HepG2 (cell line): ENCODE measurements at regions not wholly inside any gene's neighbourhood (a gene's known extent, or its start where the extent isn't known, plus 50 kb on each side); places are given as distances from the start of the nearest gene placed in this dataset.

Experiments
- ATAC-seq: fragments of 200-7000 bp; cut with Tn5 transposase; 3 replicates; pipeline ENCODE4 v1.9.1; 2020; ENCODE audit warnings: mild to moderate bottlenecking, moderate library complexity
- BruUV-seq: library from RNA; stranded (reverse); fragments of 400-500 nt; replicated peaks from 2 replicates; lab custom pipeline; 2021; lab: Mats Ljungman, UMichigan
- CTCF ChIA-PET: fragments of 300-600 bp; formaldehyde crosslinking; extraction: SDS; loops from one replicate; lab custom pipeline; 2021; ENCODE audit warnings: low total read pairs, inconsistent platforms, low intra/inter-chr PET ratio; lab: Yijun Ruan, JAX
- POLR2A ChIA-PET: fragments of 350-600 bp; sonication (Branson Sonifier 250); formaldehyde crosslinking; loops from one replicate; lab custom pipeline; 2020; ENCODE audit warnings: antibody characterized with exemption, inconsistent platforms; lab: Yijun Ruan, JAX
- DNase-seq: peaks from one replicate; pipeline ENCODE4 v3.0.0-alpha.2; 2015; ENCODE audit warnings: low spot score
- FAIRE-seq: peaks from 3 replicates; lab custom pipeline; 2011; peaks lifted over from hg19 to GRCh38; lab: Jason Lieb, UNC
- H2AFZ ChIP-seq: one replicate; pipeline ENCODE4 v1.6.1; 2011; ENCODE audit warnings: low read length, inconsistent platforms
- H3K27ac ChIP-seq: fragments of 300-600 bp; 3 replicates; pipeline ENCODE4 v1.8.0; 2011; ENCODE audit warnings: mixed run types, mild to moderate bottlenecking, mixed read lengths, low read length, inconsistent platforms; ENCODE audit not compliant: insufficient read depth; ENCODE audit errors: extremely low read length
- H3K27me3 ChIP-seq, 2 experiments: fragments of 200-600 bp in 1 of 2; 2 replicates in 1 of 2; 3 replicates in 1 of 2; pipeline versions ENCODE4 v1.6.0 to v1.8.0; 2011; ENCODE audit warnings: low read length in 2 of 2, mild to moderate bottlenecking in 2 of 2, moderate library complexity in 2 of 2, inconsistent platforms in 1 of 2; ENCODE audit not compliant: insufficient read depth in 2 of 2, control insufficient read depth in 1 of 2
- H3K36me3 ChIP-seq, 2 experiments: fragments of 200-600 bp in 1 of 2; replicated peaks in 1 of 2; 2 replicates in 1 of 2; 3 replicates in 1 of 2; pipeline versions ENCODE4 v1.5.1 to v1.8.0; 2011; ENCODE audit warnings: low read length in 2 of 2, inconsistent platforms in 1 of 2; ENCODE audit not compliant: insufficient read depth in 2 of 2, control insufficient read depth in 1 of 2
- H3K4me1 ChIP-seq: 2 replicates; pipeline ENCODE4 v1.5.1; 2012; ENCODE audit warnings: low read length, inconsistent platforms; ENCODE audit not compliant: insufficient read depth
- H3K4me2 ChIP-seq: 2 replicates; pipeline ENCODE4 v1.6.0; 2011; ENCODE audit warnings: low read depth, low read length, inconsistent platforms
- H3K4me3 ChIP-seq, 3 experiments: fragments of 200-600 bp in 1 of 3; sonication (generic), shearing (Covaris generic) in 1 of 3; replicated peaks in 1 of 3; 2 replicates each; pipeline ENCODE4 v1.5.1; 2011 to 2016; ENCODE audit warnings: low read length in 3 of 3, inconsistent platforms in 2 of 3, low read depth in 2 of 3, mild to moderate bottlenecking in 2 of 3, control low read depth in 1 of 3, mixed read lengths in 1 of 3; ENCODE audit not compliant: insufficient read depth in 1 of 3
- H3K79me2 ChIP-seq: one replicate; pipeline ENCODE4 v1.6.1; 2011; ENCODE audit warnings: low read length, inconsistent platforms; ENCODE audit not compliant: insufficient read depth
- H3K9ac ChIP-seq: 2 replicates; pipeline ENCODE4 v1.6.0; 2011; ENCODE audit warnings: mild to moderate bottlenecking, low read depth, low read length, inconsistent platforms; ENCODE audit not compliant: insufficient read depth
- H3K9me3 ChIP-seq: 2 replicates; pipeline ENCODE4 v1.5.1; 2012; ENCODE audit warnings: mild to moderate bottlenecking, low read length
- H4K20me1 ChIP-seq: 2 replicates; pipeline ENCODE4 v1.6.0; 2011; ENCODE audit warnings: inconsistent platforms, mild to moderate bottlenecking, low read length, moderate library complexity; ENCODE audit not compliant: insufficient read depth
- FOXA1 ChIP-seq, 2 experiments: fragments of 450-650 bp in 1 of 2; sonication (generic) in 1 of 2; formaldehyde crosslinking in 1 of 2; IDR thresholded peaks; 2 replicates each; pipeline versions ENCODE4 v1.4.0 to v1.6.1; 2016 to 2020; ENCODE audit warnings: missing genetic modification reagents in 1 of 2
- FOXK2 ChIP-seq: fragments of 450-650 bp; IDR thresholded peaks from 2 replicates; pipeline ENCODE4 v1.6.1; 2016
- PRDM15 ChIP-seq: sonication (generic); formaldehyde crosslinking; IDR thresholded peaks from 2 replicates; pipeline ENCODE4 v1.4.0; 2020; ENCODE audit warnings: missing genetic modification reagents
- U2AF2 ChIP-seq: fragments of 200-400 bp; formaldehyde crosslinking; IDR thresholded peaks from 2 replicates; pipeline ENCODE4 v1.6.1; 2017; ENCODE audit warnings: low read depth, mild to moderate bottlenecking, low read length
- ZNF556 ChIP-seq: sonication (generic); formaldehyde crosslinking; IDR thresholded peaks from 2 replicates; pipeline ENCODE4 v1.4.0; 2020; ENCODE audit warnings: mild to moderate bottlenecking, missing genetic modification reagents, borderline replicate concordance
- WGBS: methylation state at CpG from one replicate; pipeline ENCODE4 v1.1.6; 2017; ENCODE audit warnings: low lambda C conversion rate; 5-methylcytosine and 5-hydroxymethylcytosine counted together
- in situ Hi-C: cut with HindIII; loops from 2 replicates; pipeline ENCODE4 v1.10.0; 2017; ENCODE audit warnings: low pct_unique_long_range_greater_than_20kb; ENCODE audit not compliant: extremely low pct_ligation_motif_present
- intact Hi-C: fragments of 100-400 bp; cut with micrococcal nuclease; formaldehyde crosslinking; loops from one replicate; pipeline ENCODE4 v1.10.0; 2022; ENCODE audit not compliant: unreplicated experiment

GRCh38 chr2:105177008-105177407, 64.5 kb upstream of the GPR45 start:
- TF ChIP-seq U2AF2 (0 out of 2 replicates have a peak, but pooled peaks have one; percentile 35), ZNF556 (no peak), PRDM15 (CRISPR knock-in tag) (no peak), FOXA1 (IDR thresholded peaks at IDR 0.05) (no peak), FOXA1 (CRISPR knock-in tag; IDR thresholded peaks at IDR 0.05) (no peak), FOXK2 (no peak)
- H3K36me3 ChIP-seq, result no peaks in the 10 kb centered on the region
- in situ Hi-C loops (no loop called here), intact Hi-C loops (no loop called here)
- ChIA-PET CTCF (no interaction called here), POLR2A (no interaction called here)
- peaks cover 3 to 27% of the 10 kb centered on the region in 2 experiments; a peak in 4 of 5 replicates for H3K27me3 ChIP-seq
- H3K9me3 ChIP-seq, result no peaks in the 10 kb centered on the region
- no TSS peak for BruUV-seq
- FAIRE-seq (no peak), DNase-seq (no peak), ATAC-seq (no peak)
- no peaks in the 10 kb centered on the region for H3K79me2 ChIP-seq
- no peaks in the 10 kb centered on the region for H4K20me1 ChIP-seq
- 26% methylated on average over 2 of the region's 2 CpGs for WGBS
- H3K4me3 ChIP-seq, result no peak overlapping the region
- H3K4me2 ChIP-seq, result no peak overlapping the region
- no peak overlapping the region for H2AFZ ChIP-seq
- H3K9ac ChIP-seq, result no peak overlapping the region
- H3K27ac ChIP-seq, result no peak overlapping the region
- H3K4me1 ChIP-seq, result no peaks in the 10 kb centered on the region
